RWPE1 (cell line): ENCODE measurements at regions not wholly inside any gene's neighbourhood (a gene's known extent, or its start where the extent isn't known, plus 50 kb on each side); places are given as distances from the start of the nearest gene placed in this dataset.
"Not testable (repeated sequence)": the region's sequence is repeated elsewhere in the genome, so short reads cannot be mapped to it uniquely, and the experiment has no call there.

Experiments
- CTCF ChIA-PET: fragments of 350-600 bp; sonication (Branson Sonifier 250); formaldehyde crosslinking; extraction: SDS; loops from one replicate; lab custom pipeline; 2021; lab: Yijun Ruan, JAX
- POLR2A ChIA-PET: fragments of 400-600 bp; formaldehyde crosslinking; extraction: SDS; loops from one replicate; lab custom pipeline; 2020; ENCODE audit warnings: antibody characterized with exemption; ENCODE audit not compliant: low non-redundant PET; lab: Yijun Ruan, JAX
- DNase-seq: peaks from one replicate; pipeline ENCODE4 v3.0.0; 2012; ENCODE audit warnings: low spot score
- H3K27ac ChIP-seq: fragments of 450-650 bp; 2 replicates; pipeline ENCODE4 v1.5.1; 2017
- TF ChIP-seq, protein P1 (sequence below): fragments of 450-650 bp; conservative IDR thresholded peaks from 2 replicates; pipeline ENCODE4 v1.5.1; 2017; ENCODE audit warnings: low read depth, mild to moderate bottlenecking

DNA sequence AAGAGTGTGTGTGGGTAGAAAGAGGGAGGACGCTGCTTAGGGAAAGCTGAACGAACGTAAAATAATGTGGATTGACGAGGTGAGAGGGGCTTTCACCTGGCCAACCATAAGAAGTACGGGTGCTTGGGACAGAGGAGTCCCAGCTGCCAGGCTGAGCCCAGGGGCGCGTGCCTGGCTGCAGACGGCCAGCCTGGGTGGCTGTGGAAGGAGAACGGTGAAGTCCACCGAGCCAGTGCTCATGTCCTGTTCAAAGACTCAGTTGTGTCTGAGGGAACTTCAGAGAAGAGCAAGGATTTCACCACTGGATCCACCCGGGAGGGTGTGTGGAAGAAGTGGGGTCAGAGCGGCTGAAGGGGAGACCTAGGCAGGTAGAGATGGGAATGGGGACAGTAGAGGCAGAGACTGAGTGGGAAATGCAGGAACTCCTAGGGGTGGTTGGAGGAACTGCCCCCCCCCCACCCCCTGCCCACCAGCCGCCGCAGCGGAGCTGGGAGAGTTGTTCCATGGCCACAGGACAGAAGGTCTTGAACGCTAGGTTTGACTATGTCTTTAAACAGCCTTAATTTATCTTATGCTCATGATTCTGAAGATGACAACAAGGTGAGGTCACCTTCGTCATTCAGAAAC lies 68.1 kb upstream of the TBXT start:
- POLR2A ChIA-PET: no interaction called here
- TF ChIP-seq, protein P1, sequence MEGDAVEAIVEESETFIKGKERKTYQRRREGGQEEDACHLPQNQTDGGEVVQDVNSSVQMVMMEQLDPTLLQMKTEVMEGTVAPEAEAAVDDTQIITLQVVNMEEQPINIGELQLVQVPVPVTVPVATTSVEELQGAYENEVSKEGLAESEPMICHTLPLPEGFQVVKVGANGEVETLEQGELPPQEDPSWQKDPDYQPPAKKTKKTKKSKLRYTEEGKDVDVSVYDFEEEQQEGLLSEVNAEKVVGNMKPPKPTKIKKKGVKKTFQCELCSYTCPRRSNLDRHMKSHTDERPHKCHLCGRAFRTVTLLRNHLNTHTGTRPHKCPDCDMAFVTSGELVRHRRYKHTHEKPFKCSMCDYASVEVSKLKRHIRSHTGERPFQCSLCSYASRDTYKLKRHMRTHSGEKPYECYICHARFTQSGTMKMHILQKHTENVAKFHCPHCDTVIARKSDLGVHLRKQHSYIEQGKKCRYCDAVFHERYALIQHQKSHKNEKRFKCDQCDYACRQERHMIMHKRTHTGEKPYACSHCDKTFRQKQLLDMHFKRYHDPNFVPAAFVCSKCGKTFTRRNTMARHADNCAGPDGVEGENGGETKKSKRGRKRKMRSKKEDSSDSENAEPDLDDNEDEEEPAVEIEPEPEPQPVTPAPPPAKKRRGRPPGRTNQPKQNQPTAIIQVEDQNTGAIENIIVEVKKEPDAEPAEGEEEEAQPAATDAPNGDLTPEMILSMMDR: no peak
- CTCF ChIA-PET: interaction anchor here (0.6 to 0.8 kb wide), 2 partner anchors 46 to 352 kb away, joined by 3 read pairs; no protein-coding TSS in a partner anchor
- H3K27ac ChIP-seq: no peak overlapping the region
- no peak for DNase-seq

DNA sequence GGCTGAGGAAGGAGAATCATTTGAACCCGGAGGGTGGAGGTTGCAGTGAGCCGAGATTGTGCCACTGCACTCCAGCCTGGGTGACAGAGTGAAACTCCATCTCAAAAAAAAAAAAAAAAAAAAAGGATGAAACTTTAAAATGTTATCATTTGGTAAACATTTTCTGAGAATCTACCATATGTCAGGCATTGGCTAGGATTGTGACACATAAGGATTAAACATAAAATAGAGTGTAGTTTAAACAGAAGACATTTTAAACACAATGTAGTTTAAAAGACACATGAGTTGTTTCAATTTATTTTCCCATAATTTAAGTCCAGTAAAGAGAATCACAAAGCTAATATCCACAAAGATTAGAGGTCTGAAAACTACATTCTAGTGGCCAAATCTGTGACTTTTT lies 63.5 kb upstream of the TBXT start:
- POLR2A ChIA-PET, CTCF ChIA-PET, DNase-seq, H3K27ac ChIP-seq: not testable (repeated sequence)

DNA sequence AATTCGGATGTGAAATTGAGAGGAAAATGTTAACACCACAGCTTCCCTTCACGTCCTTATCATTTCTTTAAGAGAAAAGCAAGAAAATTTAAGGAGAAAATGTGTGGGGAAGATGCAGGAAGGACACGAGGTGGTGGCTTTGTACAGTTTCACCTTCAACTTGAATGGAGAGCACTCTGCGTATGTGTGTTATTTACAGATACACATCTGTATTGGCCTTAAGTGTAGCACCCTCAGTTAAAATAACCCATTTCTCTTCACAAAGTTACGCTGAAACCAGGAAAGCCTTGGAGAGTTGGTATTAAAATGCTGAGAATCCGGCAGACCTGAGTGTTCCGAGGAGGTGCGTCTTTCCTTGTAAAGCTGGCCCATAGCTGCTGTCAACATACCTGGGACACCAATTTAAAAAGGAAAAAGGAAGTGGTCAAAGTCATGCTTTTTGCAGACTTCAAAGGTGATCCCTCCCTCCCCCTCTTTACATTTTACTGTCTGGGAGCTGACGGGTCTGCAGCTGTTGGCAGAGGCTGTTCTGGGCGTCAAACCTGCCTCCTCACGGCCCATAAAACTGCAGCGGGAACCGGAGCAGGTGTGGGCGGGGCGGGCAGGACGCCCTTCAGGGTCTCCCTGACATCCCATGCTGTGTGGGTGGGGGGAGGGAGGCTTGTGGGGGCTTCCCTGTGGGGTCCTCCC lies 61.3 kb upstream of the TBXT start:
- TF ChIP-seq, protein P1: no peak
- no peak for DNase-seq
- POLR2A ChIA-PET: no interaction called here
- no peak overlapping the region for H3K27ac ChIP-seq
- CTCF ChIA-PET: no interaction called here

DNA sequence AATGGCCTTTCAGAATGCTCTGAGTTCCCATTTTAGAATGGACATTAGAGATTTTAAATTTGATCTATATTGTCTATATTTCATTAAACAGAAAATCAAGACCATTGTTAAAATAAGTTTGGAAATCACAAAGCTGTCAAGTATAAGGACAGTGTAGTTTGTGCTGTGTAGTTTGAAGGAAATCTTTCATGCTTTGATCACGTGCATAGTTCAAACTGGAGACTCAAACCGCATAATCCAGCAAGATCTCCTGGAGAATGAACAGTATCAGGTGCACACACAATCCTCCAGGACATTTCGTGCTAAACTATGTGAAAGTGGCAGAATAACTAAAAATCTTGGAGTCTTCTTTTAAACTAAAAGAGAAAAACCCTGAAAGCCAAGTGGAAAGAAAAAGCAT lies 60.8 kb upstream of the TBXT start:
- ChIA-PET POLR2A (no interaction called here), CTCF (no interaction called here)
- TF ChIP-seq, protein P1: no peak
- DNase-seq: no peak
- no peak overlapping the region for H3K27ac ChIP-seq

DNA sequence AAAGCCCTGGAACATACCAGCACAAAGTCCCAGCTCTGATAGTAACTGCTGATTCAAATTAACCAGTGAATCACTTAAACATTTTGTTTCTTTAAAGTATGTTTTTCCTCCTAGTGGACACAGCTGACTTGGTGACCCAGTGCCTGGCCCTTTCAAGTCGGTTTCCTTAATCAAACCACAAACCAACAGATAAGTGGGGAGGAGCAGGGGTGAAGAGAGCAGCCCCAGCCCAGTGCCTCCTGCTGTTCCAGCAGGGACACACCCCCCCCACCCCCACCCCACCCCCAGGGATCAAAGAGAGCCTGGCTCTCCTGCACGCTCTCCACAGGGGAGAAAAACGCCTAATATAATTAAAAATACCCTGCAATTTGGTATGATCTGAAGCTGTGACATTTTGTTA lies 55.4 kb upstream of the TBXT start:
- TF ChIP-seq, protein P1: no peak
- ChIA-PET POLR2A (no interaction called here), CTCF (no interaction called here)
- H3K27ac ChIP-seq: no peak overlapping the region
- DNase-seq: no peak

DNA sequence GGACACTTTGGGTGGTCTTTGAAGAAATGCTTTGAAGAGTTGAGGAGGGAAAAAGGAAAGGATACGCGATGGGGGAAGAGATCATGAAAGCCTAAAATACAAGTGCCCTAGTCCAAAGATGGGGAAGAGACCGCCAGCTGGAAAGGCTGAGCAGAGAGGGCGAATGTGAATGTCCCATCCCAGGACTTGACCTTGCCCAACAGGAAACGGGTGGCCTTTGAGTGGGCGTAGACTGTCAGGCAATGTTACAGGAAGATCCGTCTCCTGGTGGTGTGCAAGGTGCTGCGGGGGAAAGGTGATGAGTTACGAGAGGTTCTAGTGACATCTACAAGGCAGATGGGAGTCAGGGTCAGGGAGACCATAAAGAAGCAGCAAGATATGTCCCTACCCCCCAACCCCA lies 55.0 kb upstream of the TBXT start:
- H3K27ac ChIP-seq: no peak overlapping the region
- CTCF ChIA-PET: no interaction called here
- DNase-seq: no peak
- TF ChIP-seq, protein P1: no peak
- POLR2A ChIA-PET: no interaction called here

DNA sequence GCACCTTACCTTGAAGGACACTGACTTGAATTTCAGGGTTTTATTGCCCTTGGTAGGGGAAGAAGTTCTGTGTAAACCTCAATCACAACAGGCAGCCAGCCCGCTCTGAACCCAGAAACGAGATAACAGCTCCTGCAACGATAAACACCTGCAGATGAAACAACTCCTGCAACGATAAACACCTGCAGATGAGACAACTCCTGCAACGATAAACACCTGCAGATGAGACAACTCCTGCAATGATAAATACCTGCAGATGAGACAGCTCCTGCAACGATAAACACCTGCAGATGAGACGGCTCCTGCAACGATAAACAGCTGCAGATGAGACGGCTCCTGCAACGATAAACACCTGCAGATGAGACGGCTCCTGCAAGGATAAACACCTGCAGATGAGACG lies 54.0 kb upstream of the TBXT start:
- no peak overlapping the region for H3K27ac ChIP-seq
- CTCF ChIA-PET: no interaction called here
- TF ChIP-seq, protein P1: no peak
- no peak for DNase-seq
- POLR2A ChIA-PET: no interaction called here
